ENCODE measurements at regions not wholly inside any gene's neighbourhood (a gene's known extent, or its start where the extent isn't known, plus 50 kb on each side); places are given as distances from the start of the nearest gene placed in this dataset.

GRCh38 chr7:106175507-106175906 lies 63.4 kb upstream of the SYPL1 start:
- DNase-seq (ENCODE audit: low spot score) (no peak), ATAC-seq (no peak)
- CTCF ChIA-PET = interaction anchor here (1.6 to 2.4 kb wide), 7 partner anchors 9 to 484 kb away, joined by 5 to 27 read pairs (median 15); partner anchors contain the start of genes CCDC71L and NAMPT

GRCh38 chr7:106170651-106171050 lies 58.5 kb upstream of the SYPL1 start:
- no peaks in the 10 kb centered on the region for H3K27me3 Mint-ChIP-seq (ENCODE audit: low read depth)
- CTCF ChIA-PET = interaction anchor here (0.6 kb wide), 1 partner anchor 59 kb away, joined by 5 read pairs; the partner anchor contains the start of gene SYPL1

More at GRCh38 chr7:106175507-106175906, 63.4 kb upstream of the SYPL1 start:
- Mint-ChIP-seq H3K27me3 (ENCODE audit: low read depth) (no peaks in the 10 kb centered on the region), H3K4me1 (peaks cover 28% of the 10 kb centered on the region), H3K9me3 (no peaks in the 10 kb centered on the region), H3K4me3 (no peak overlapping the region), H3K27ac (no peak overlapping the region), H3K36me3 (no peaks in the 10 kb centered on the region)
- POLR2A ChIA-PET = interaction anchor here (2.1 kb wide), 1 partner anchor 110 kb away, joined by 5 read pairs; the partner anchor contains the start of gene NAMPT
- TF ChIP-seq E2F5 (CRISPR knock-in tag; IDR thresholded peaks at IDR 0.05) = no peak
- no peak for TF ChIP-seq RORB (CRISPR knock-in tag; IDR thresholded peaks at IDR 0.05)
- no peak for TF ChIP-seq ZNF317 (CRISPR knock-in tag; IDR thresholded peaks at IDR 0.05; ENCODE audit: borderline replicate concordance, low read depth)
- TF ChIP-seq ZNF121 (CRISPR knock-in tag; IDR thresholded peaks at IDR 0.05) = no peak
- no peak for TF ChIP-seq ZSCAN18 (CRISPR knock-in tag; IDR thresholded peaks at IDR 0.05)
- no peak for TF ChIP-seq SOX15 (CRISPR knock-in tag; IDR thresholded peaks at IDR 0.05)
- no peak for TF ChIP-seq ZNF416 (CRISPR knock-in tag; IDR thresholded peaks at IDR 0.05)
- TF ChIP-seq PRRX2 (CRISPR knock-in tag; IDR thresholded peaks at IDR 0.05) = no peak
- TF ChIP-seq CREM (CRISPR knock-in tag; IDR thresholded peaks at IDR 0.05) = no peak
- TF ChIP-seq STAT6 (CRISPR knock-in tag; conservative IDR thresholded peaks at IDR 0.05; ENCODE audit: low read depth) = no peak
- no peak for TF ChIP-seq ZNF281 (CRISPR knock-in tag; IDR thresholded peaks at IDR 0.05)
- no peak for TF ChIP-seq ZNF232 (CRISPR knock-in tag; IDR thresholded peaks at IDR 0.05)

GRCh38 chr7:106169821-106170610 lies 57.9 kb upstream of the SYPL1 start:
- no peak for ATAC-seq
- Mint-ChIP-seq H3K36me3 (no peaks in the 10 kb centered on the region), H3K27me3 (ENCODE audit: low read depth) (no peaks in the 10 kb centered on the region), H3K27ac (no peak overlapping the region), H3K4me3 (no peak overlapping the region), H3K9me3 (no peaks in the 10 kb centered on the region), H3K4me1 (peaks cover 15% of the 10 kb centered on the region)
- POLR2A ChIA-PET = interaction anchor here (0.6 kb wide), 1 partner anchor 16 kb away, joined by 3 read pairs; no protein-coding TSS in a partner anchor
- DNase-seq (ENCODE audit: low spot score) = no peak
- CTCF ChIA-PET = interaction anchor here (0.6 kb wide), 1 partner anchor 58 kb away, joined by 5 read pairs; the partner anchor contains the start of gene SYPL1
- no peak for TF ChIP-seq PRDM15 (CRISPR knock-in tag; IDR thresholded peaks at IDR 0.05)
- no peak for TF ChIP-seq ZNF396 (CRISPR knock-in tag; IDR thresholded peaks at IDR 0.05; ENCODE audit: borderline replicate concordance)
- TF ChIP-seq SP1 (CRISPR knock-in tag; conservative IDR thresholded peaks at IDR 0.05) = no peak
- TF ChIP-seq MYBL2 (CRISPR knock-in tag; IDR thresholded peaks at IDR 0.05) = no peak
- no peak for TF ChIP-seq ELF4 (CRISPR knock-in tag; IDR thresholded peaks at IDR 0.05; ENCODE audit: low read depth)
- TF ChIP-seq TCF7 (CRISPR knock-in tag; IDR thresholded peaks at IDR 0.05; ENCODE audit: low read depth) = no peak
- no peak for TF ChIP-seq TP53 (CRISPR knock-in tag; IDR thresholded peaks at IDR 0.05)

More at GRCh38 chr7:106170651-106171050, 58.5 kb upstream of the SYPL1 start:
- Mint-ChIP-seq H3K4me1 (peaks cover 15% of the 10 kb centered on the region), H3K27ac (no peak overlapping the region), H3K36me3 (no peaks in the 10 kb centered on the region), H3K4me3 (no peak overlapping the region), H3K9me3 (no peaks in the 10 kb centered on the region)
- DNase-seq (ENCODE audit: low spot score) = no peak
- no peak for TF ChIP-seq TEAD1 (CRISPR knock-in tag; IDR thresholded peaks at IDR 0.05)
- no peak for ATAC-seq
- POLR2A ChIA-PET = no interaction called here

Measured in WTC11 (cell line).